ENCODE measurements at regions not wholly inside any gene's neighbourhood (a gene's known extent, or its start where the extent isn't known, plus 50 kb on each side); places are given as distances from the start of the nearest gene placed in this dataset.
"Not testable (repeated sequence)": the region's sequence is repeated elsewhere in the genome, so short reads cannot be mapped to it uniquely, and the experiment has no call there.

- intact Hi-C loops (cut with micrococcal nuclease); in situ Hi-C loops (cut with MboI); H3K27ac ChIP-seq (ENCODE audit: extremely low read depth, low read depth, low read length); H3K36me3 ChIP-seq (ENCODE audit: control insufficient read depth, insufficient read depth, low read length); ATAC-seq; H3K79me2 ChIP-seq (ENCODE audit: control insufficient read depth, insufficient read depth, low read length); H2AFZ ChIP-seq (ENCODE audit: low read depth, low read length); POLR2A ChIA-PET; FAIRE-seq; H3K4me3 ChIP-seq; H3K4me1 ChIP-seq (replicated peaks in 1 of 2; ENCODE audit: control insufficient read depth in 2 of 2, insufficient read depth in 2 of 2, low read length in 2 of 2); H3K9me1 ChIP-seq (ENCODE audit: control insufficient read depth, insufficient read depth, low read length); H3K9ac ChIP-seq (ENCODE audit: insufficient read depth in 1 of 2, low read depth in 2 of 2, low read length in 2 of 2); H3K4me2 ChIP-seq (ENCODE audit: insufficient read depth, low read length); BruUV-seq (replicated peaks); H3K9me3 ChIP-seq (replicated peaks; ENCODE audit: control insufficient read depth, insufficient read depth, low read depth, low read length); DNase-seq (ENCODE audit: extremely low read depth in 1 of 4, low spot score in 3 of 4); H3K27me3 ChIP-seq (ENCODE audit: control insufficient read depth in 2 of 2, insufficient read depth in 2 of 2, low read length in 2 of 2); CTCF ChIA-PET (ENCODE audit: low intra/inter-chr PET ratio); H4K20me1 ChIP-seq (replicated peaks; ENCODE audit: control insufficient read depth, insufficient read depth, low read length): not testable (repeated sequence)
- 14% methylated on average over 13 of the region's 53 CpGs for WGBS (ENCODE audit: insufficient coverage, low coverage, missing lambda C conversion rate)
Measured at GRCh38 chr1:176396604-176397395, 66.2 kb upstream of the PAPPA2 start.

GRCh38 chr1:176391621-176392020 lies 71.4 kb upstream of the PAPPA2 start:
- Histone ChIP-seq H3K79me2 (ENCODE audit: control insufficient read depth, insufficient read depth, low read length) (no peaks in the 10 kb centered on the region), H3K27ac (ENCODE audit: extremely low read depth, low read depth, low read length) (no peak overlapping the region), H3K9me3 (replicated peaks; ENCODE audit: control insufficient read depth, insufficient read depth, low read depth, low read length) (no peaks in the 10 kb centered on the region), H3K27me3 (ENCODE audit: control insufficient read depth in 2 of 2, insufficient read depth in 2 of 2, low read length in 2 of 2) (no peaks in the 10 kb centered on the region), H3K9me1 (ENCODE audit: control insufficient read depth, insufficient read depth, low read length) (no peaks in the 10 kb centered on the region), H4K20me1 (replicated peaks; ENCODE audit: control insufficient read depth, insufficient read depth, low read length) (no peaks in the 10 kb centered on the region), H3K36me3 (ENCODE audit: control insufficient read depth, insufficient read depth, low read length) (no peaks in the 10 kb centered on the region), H3K9ac (ENCODE audit: insufficient read depth in 1 of 2, low read depth in 2 of 2, low read length in 2 of 2) (no peak overlapping the region), H3K4me2 (ENCODE audit: insufficient read depth, low read length) (no peak overlapping the region), H3K4me1 (replicated peaks in 1 of 2; ENCODE audit: control insufficient read depth in 2 of 2, insufficient read depth in 2 of 2, low read length in 2 of 2) (no peaks in the 10 kb centered on the region), H3K4me3 (no peak overlapping the region), H2AFZ (ENCODE audit: low read depth, low read length) (no peak overlapping the region)
- in situ Hi-C loops (cut with MboI) (no loop called here), intact Hi-C loops (cut with micrococcal nuclease) (no loop called here)
- 0% methylated on average over 2 of the region's 2 CpGs for WGBS (ENCODE audit: insufficient coverage, low coverage, missing lambda C conversion rate)
- ChIA-PET CTCF (ENCODE audit: low intra/inter-chr PET ratio) (no interaction called here), POLR2A (no interaction called here)
- ATAC-seq (no peak), DNase-seq (ENCODE audit: extremely low read depth in 1 of 4, low spot score in 3 of 4) (no peak), FAIRE-seq (no peak)
- no TSS peak for BruUV-seq (replicated peaks)
- TF ChIP-seq KAT7 (CRISPR knock-in tag; IDR thresholded peaks at IDR 0.05; ENCODE audit: borderline replicate concordance) (no peak), PTBP1 (IDR thresholded peaks at IDR 0.05; ENCODE audit: low read depth, low read length) (no peak), ZNF780A (CRISPR knock-in tag; IDR thresholded peaks at IDR 0.05) (no peak), CHD4 (IDR thresholded peaks at IDR 0.05; ENCODE audit: insufficient read depth, insufficient replicate concordance, low read depth, low read length, poor library complexity, severe bottlenecking) (no peak), ZFP30 (CRISPR knock-in tag; IDR thresholded peaks at IDR 0.05; ENCODE audit: borderline replicate concordance) (no peak), TCF7 (IDR thresholded peaks at IDR 0.05; ENCODE audit: borderline replicate concordance) (no peak), BCLAF1 (IDR thresholded peaks at IDR 0.05; ENCODE audit: borderline replicate concordance in 1 of 2, control insufficient read depth in 1 of 2, low read depth in 2 of 2, low read length in 1 of 2) (no peak), ZNF695 (CRISPR knock-in tag; IDR thresholded peaks at IDR 0.05) (no peak), HIVEP1 (CRISPR knock-in tag; IDR thresholded peaks at IDR 0.05) (no peak), ZNF232 (CRISPR knock-in tag; IDR thresholded peaks at IDR 0.05) (no peak)
- TF ChIP-seq, protein P1, sequence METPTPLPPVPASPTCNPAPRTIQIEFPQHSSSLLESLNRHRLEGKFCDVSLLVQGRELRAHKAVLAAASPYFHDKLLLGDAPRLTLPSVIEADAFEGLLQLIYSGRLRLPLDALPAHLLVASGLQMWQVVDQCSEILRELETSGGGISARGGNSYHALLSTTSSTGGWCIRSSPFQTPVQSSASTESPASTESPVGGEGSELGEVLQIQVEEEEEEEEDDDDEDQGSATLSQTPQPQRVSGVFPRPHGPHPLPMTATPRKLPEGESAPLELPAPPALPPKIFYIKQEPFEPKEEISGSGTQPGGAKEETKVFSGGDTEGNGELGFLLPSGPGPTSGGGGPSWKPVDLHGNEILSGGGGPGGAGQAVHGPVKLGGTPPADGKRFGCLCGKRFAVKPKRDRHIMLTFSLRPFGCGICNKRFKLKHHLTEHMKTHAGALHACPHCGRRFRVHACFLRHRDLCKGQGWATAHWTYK (CRISPR knock-in tag; IDR thresholded peaks at IDR 0.05): no peak
